Neural cell (in vitro differentiated cells): ENCODE measurements at regions not wholly inside any gene's neighbourhood (a gene's known extent, or its start where the extent isn't known, plus 50 kb on each side); places are given as distances from the start of the nearest gene placed in this dataset.

ENCODE experiments used
- EZH2 ChIP-seq: fragments of 200-600, 300-800 bp; shearing (Covaris generic), sonication (generic); IDR thresholded peaks from 2 replicates; pipeline ENCODE4 v1.6.1; 2014; ENCODE audit warnings: antibody characterized with exemption, low read length, borderline replicate concordance, mild to moderate bottlenecking; ENCODE audit not compliant: insufficient read depth, poor library complexity, severe bottlenecking
- POLR2AphosphoS5 ChIP-seq: IDR thresholded peaks from 2 replicates; pipeline ENCODE4 v1.6.1; 2012
- RAD21 ChIP-seq: fragments of 450-650 bp; conservative IDR thresholded peaks from 2 replicates; pipeline ENCODE4 v1.6.1; 2014; ENCODE audit warnings: antibody characterized with exemption, mild to moderate bottlenecking, moderate library complexity
- REST ChIP-seq: IDR thresholded peaks from 2 replicates; pipeline ENCODE4 v1.6.1; 2012; ENCODE audit warnings: borderline replicate concordance
- SMC3 ChIP-seq: fragments of 450-650 bp; conservative IDR thresholded peaks from 2 replicates; pipeline ENCODE4 v1.6.1; 2014; ENCODE audit warnings: antibody characterized with exemption, mild to moderate bottlenecking, moderate library complexity; ENCODE audit not compliant: poor library complexity
- TF ChIP-seq, protein P1 (sequence below): fragments of 450-650 bp; IDR thresholded peaks from 2 replicates; pipeline ENCODE4 v1.5.1; 2014; ENCODE audit warnings: antibody characterized with exemption, mild to moderate bottlenecking, moderate library complexity; ENCODE audit not compliant: poor library complexity, severe bottlenecking

- TF ChIP-seq, protein P1, sequence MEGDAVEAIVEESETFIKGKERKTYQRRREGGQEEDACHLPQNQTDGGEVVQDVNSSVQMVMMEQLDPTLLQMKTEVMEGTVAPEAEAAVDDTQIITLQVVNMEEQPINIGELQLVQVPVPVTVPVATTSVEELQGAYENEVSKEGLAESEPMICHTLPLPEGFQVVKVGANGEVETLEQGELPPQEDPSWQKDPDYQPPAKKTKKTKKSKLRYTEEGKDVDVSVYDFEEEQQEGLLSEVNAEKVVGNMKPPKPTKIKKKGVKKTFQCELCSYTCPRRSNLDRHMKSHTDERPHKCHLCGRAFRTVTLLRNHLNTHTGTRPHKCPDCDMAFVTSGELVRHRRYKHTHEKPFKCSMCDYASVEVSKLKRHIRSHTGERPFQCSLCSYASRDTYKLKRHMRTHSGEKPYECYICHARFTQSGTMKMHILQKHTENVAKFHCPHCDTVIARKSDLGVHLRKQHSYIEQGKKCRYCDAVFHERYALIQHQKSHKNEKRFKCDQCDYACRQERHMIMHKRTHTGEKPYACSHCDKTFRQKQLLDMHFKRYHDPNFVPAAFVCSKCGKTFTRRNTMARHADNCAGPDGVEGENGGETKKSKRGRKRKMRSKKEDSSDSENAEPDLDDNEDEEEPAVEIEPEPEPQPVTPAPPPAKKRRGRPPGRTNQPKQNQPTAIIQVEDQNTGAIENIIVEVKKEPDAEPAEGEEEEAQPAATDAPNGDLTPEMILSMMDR = no peak
- TF ChIP-seq REST (no peak), EZH2 (no peak), RAD21 (no peak), SMC3 (no peak), POLR2AphosphoS5 (no peak)
Observed at GRCh38 chr18:47469576-47469975, 218.1 kb upstream of the SKOR2 start.
